Smooth muscle cell (in vitro differentiated cells): ENCODE measurements at regions not wholly inside any gene's neighbourhood (a gene's known extent, or its start where the extent isn't known, plus 50 kb on each side); places are given as distances from the start of the nearest gene placed in this dataset.

ENCODE experiments used
- DNase-seq: peaks from one replicate; lab custom pipeline; 2025; ENCODE audit not compliant: unreplicated experiment; lab: John Stamatoyannopoulos, UW
- H2AFZ ChIP-seq: fragments of 200-600 bp; sonication (generic); 2 replicates; pipeline ENCODE4 v1.6.0; 2016; ENCODE audit warnings: antibody characterized with exemption, low read depth, mild to moderate bottlenecking
- H3F3A ChIP-seq: fragments of 200-600 bp; sonication (generic); 2 replicates; pipeline ENCODE4 v1.6.0; 2017; ENCODE audit warnings: antibody characterized with exemption, low read depth
- H3K27ac ChIP-seq: fragments of 200-600 bp; sonication (generic); 2 replicates; pipeline ENCODE4 v1.5.1; 2016; ENCODE audit warnings: low read depth, mild to moderate bottlenecking
- H3K27me3 ChIP-seq: fragments of 200-600 bp; sonication (generic); 2 replicates; pipeline ENCODE4 v1.6.1; 2016; ENCODE audit warnings: low read depth, mild to moderate bottlenecking
- H3K36me3 ChIP-seq: fragments of 200-600 bp; sonication (generic); 2 replicates; pipeline ENCODE4 v1.5.1; 2016; ENCODE audit warnings: low read depth
- H3K4me1 ChIP-seq: fragments of 200-600 bp; sonication (generic); 2 replicates; pipeline ENCODE4 v1.5.1; 2016; ENCODE audit warnings: low read depth
- H3K4me2 ChIP-seq: fragments of 200-600 bp; sonication (generic); 2 replicates; pipeline ENCODE4 v1.6.0; 2016; ENCODE audit warnings: mild to moderate bottlenecking
- H3K4me3 ChIP-seq: fragments of 200-600 bp; sonication (generic); 2 replicates; pipeline ENCODE4 v1.5.1; 2016; ENCODE audit warnings: mild to moderate bottlenecking
- H3K79me2 ChIP-seq: fragments of 200-600 bp; sonication (generic); 2 replicates; pipeline ENCODE4 v1.6.0; 2016; ENCODE audit warnings: low read depth, mild to moderate bottlenecking
- H3K9ac ChIP-seq: fragments of 200-600 bp; sonication (generic); 2 replicates; pipeline ENCODE4 v1.6.0; 2016; ENCODE audit warnings: low read depth
- H3K9me3 ChIP-seq: fragments of 200-600 bp; sonication (generic); replicated peaks from 2 replicates; pipeline ENCODE4 v1.5.1; 2016; ENCODE audit warnings: low read depth
- H4K20me1 ChIP-seq: fragments of 200-600 bp; sonication (generic); 2 replicates; pipeline ENCODE4 v1.6.0; 2016; ENCODE audit warnings: low read depth
- WGBS: methylation state at CpG from one replicate; pipeline ENCODE4 v1.1.7; 2016; ENCODE audit warnings: low lambda C conversion rate; 5-methylcytosine and 5-hydroxymethylcytosine counted together
- TF ChIP-seq, protein P1 (sequence below): fragments of 200-600 bp; sonication (generic); IDR thresholded peaks from 2 replicates; pipeline ENCODE4 v1.5.1; 2017; ENCODE audit warnings: borderline replicate concordance, mild to moderate bottlenecking, antibody characterized with exemption; ENCODE audit not compliant: insufficient read depth, poor library complexity, severe bottlenecking

DNA sequence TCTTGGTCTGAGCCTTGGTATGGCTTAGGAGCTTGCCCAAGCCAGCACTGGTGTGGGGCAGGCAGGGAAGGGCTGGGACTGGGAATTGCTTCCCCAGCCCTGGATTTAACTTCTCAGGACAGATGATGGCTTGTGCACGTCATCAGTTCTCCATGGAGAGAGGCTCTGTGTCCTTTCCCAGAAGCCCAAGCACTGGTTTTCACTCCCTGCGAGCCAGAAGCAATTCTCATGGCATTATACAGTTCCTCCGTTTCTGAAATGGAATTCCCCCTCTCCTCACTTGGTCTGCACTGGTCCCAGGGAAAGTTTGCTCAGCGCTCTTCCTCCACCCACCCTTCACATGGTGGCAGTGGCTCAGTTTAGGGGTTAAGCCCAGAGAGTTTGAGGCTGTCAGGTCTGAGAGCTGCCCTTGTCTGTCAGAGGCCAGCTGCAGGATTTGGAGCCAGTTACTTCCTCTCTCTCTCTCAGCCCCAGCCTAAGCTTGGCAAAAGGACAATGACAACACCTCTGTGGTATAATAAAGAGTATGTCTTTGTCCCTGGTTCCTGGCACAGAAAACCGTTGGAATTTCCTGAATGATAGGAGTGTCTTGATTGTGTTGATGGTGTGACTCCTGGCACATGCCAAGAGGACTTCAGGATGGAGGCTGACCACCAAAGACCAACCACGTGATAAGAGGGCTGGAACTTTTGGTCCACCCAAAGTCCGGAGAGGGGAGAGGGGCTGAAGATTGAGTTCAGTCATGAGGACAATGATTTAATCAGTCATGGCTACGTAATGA lies 219.6 kb upstream of the TNRC6C start:
- H2AFZ ChIP-seq: peak overlapping the region; percentile 85
- H3K27me3 ChIP-seq: no peaks in the 10 kb centered on the region
- WGBS: 66% methylated on average over 8 of the region's 8 CpGs
- H3K9ac ChIP-seq: no peak overlapping the region
- H3K4me1 ChIP-seq: peaks cover 44% of the 10 kb centered on the region
- DNase-seq: no peak
- H3K4me3 ChIP-seq: no peak overlapping the region
- no peaks in the 10 kb centered on the region for H3K36me3 ChIP-seq
- H4K20me1 ChIP-seq: no peaks in the 10 kb centered on the region
- H3K27ac ChIP-seq: peak overlapping the region; percentile 21
- no peak overlapping the region for H3K4me2 ChIP-seq
- H3K9me3 ChIP-seq: no peaks in the 10 kb centered on the region
- TF ChIP-seq, protein P1, sequence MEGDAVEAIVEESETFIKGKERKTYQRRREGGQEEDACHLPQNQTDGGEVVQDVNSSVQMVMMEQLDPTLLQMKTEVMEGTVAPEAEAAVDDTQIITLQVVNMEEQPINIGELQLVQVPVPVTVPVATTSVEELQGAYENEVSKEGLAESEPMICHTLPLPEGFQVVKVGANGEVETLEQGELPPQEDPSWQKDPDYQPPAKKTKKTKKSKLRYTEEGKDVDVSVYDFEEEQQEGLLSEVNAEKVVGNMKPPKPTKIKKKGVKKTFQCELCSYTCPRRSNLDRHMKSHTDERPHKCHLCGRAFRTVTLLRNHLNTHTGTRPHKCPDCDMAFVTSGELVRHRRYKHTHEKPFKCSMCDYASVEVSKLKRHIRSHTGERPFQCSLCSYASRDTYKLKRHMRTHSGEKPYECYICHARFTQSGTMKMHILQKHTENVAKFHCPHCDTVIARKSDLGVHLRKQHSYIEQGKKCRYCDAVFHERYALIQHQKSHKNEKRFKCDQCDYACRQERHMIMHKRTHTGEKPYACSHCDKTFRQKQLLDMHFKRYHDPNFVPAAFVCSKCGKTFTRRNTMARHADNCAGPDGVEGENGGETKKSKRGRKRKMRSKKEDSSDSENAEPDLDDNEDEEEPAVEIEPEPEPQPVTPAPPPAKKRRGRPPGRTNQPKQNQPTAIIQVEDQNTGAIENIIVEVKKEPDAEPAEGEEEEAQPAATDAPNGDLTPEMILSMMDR: no peak
- no peaks in the 10 kb centered on the region for H3K79me2 ChIP-seq
- H3F3A ChIP-seq: no peaks in the 10 kb centered on the region

DNA sequence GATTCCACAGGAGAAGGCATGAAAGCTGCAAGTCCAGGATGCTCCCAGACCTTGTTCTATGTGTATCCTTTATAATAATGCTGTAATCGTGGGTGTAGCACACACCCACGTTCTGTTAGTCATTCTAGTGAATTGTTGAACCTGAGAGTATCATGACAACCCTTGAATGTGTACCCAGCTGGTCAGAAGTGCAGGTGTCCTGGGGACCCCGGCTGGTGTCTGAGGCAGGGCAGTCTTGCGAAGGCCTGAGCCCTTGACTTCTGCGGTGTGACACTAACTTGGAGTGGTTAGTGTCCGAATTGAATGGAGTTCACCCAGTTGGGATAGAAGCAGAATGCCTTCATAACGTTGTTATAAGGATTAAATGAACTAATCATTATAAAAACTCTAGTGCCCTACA lies 218.0 kb upstream of the TNRC6C start:
- Histone ChIP-seq H3F3A (no peaks in the 10 kb centered on the region), H4K20me1 (no peaks in the 10 kb centered on the region), H3K9ac (no peak overlapping the region), H3K27ac (no peak overlapping the region), H3K4me3 (no peak overlapping the region), H2AFZ (no peak overlapping the region), H3K9me3 (no peaks in the 10 kb centered on the region), H3K36me3 (no peaks in the 10 kb centered on the region), H3K27me3 (no peaks in the 10 kb centered on the region), H3K4me2 (no peak overlapping the region), H3K79me2 (no peaks in the 10 kb centered on the region), H3K4me1 (peaks cover 29% of the 10 kb centered on the region)
- TF ChIP-seq, protein P1: no peak
- WGBS: 93% methylated on average over 7 of the region's 7 CpGs
- DNase-seq: no peak

DNA sequence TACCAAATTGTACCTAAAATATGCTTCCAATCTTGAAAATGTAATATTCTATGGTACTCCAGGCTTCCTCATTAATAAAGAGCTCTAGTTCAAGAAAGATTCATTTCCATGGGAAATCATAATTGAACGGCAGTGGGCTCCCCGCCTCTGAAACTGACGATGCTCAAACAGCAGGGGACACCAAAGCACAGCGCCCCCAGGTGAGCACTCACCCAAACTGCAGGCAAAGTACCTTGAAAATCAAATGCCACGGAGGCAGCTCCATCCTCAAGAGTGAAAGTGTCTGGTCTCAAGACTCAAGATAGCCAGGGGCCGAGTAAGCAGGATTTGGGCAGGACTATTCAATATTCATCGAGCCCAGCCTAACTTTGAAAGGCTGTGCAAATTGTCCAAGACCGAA lies 217.4 kb upstream of the TNRC6C start:
- Histone ChIP-seq H3K27me3 (no peaks in the 10 kb centered on the region), H3K4me2 (no peak overlapping the region), H3K4me3 (no peak overlapping the region), H2AFZ (no peak overlapping the region), H4K20me1 (no peaks in the 10 kb centered on the region), H3K4me1 (peaks cover 25% of the 10 kb centered on the region), H3F3A (no peaks in the 10 kb centered on the region), H3K36me3 (no peaks in the 10 kb centered on the region), H3K9ac (no peak overlapping the region), H3K79me2 (no peaks in the 10 kb centered on the region), H3K9me3 (no peaks in the 10 kb centered on the region), H3K27ac (no peak overlapping the region)
- WGBS: 60% methylated on average over 8 of the region's 8 CpGs
- TF ChIP-seq, protein P1: peak; percentile 48
- no peak for DNase-seq

DNA sequence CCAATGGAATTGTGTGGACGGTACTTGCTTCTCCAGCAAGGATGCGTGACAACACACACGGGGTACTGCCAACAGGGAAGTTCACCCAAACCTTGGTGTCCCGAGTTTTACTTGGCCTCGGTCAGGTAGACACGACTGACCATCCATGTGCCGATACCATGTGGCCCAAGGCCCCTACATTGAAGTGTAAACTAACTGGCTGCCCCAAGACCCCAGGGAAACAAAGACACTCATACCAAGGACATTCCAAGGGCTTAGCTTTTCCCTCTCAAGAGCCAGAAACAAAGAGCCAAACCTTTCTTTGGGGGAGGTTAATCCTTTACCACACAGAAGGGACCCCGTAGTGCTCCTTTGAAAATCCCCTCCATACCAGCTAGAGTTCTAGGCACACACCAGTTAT lies 215.9 kb upstream of the TNRC6C start:
- no peak for DNase-seq
- WGBS: 92% methylated on average over 8 of the region's 8 CpGs

More for the DNA sequence above, 215.9 kb upstream of the TNRC6C start:
- no peaks in the 10 kb centered on the region for H4K20me1 ChIP-seq
- no peak overlapping the region for H3K4me2 ChIP-seq
- TF ChIP-seq, protein P1: no peak
- no peak overlapping the region for H2AFZ ChIP-seq
- no peaks in the 10 kb centered on the region for H3K79me2 ChIP-seq
- peaks cover 36% of the 10 kb centered on the region for H3K4me1 ChIP-seq
- H3K9me3 ChIP-seq: no peaks in the 10 kb centered on the region
- H3F3A ChIP-seq: no peaks in the 10 kb centered on the region
- no peaks in the 10 kb centered on the region for H3K27me3 ChIP-seq
- H3K9ac ChIP-seq: no peak overlapping the region
- H3K4me3 ChIP-seq: no peak overlapping the region
- H3K36me3 ChIP-seq: no peaks in the 10 kb centered on the region
- no peak overlapping the region for H3K27ac ChIP-seq
